ENCODE measurements at regions not wholly inside any gene's neighbourhood (a gene's known extent, or its start where the extent isn't known, plus 50 kb on each side); places are given as distances from the start of the nearest gene placed in this dataset.

DNA sequence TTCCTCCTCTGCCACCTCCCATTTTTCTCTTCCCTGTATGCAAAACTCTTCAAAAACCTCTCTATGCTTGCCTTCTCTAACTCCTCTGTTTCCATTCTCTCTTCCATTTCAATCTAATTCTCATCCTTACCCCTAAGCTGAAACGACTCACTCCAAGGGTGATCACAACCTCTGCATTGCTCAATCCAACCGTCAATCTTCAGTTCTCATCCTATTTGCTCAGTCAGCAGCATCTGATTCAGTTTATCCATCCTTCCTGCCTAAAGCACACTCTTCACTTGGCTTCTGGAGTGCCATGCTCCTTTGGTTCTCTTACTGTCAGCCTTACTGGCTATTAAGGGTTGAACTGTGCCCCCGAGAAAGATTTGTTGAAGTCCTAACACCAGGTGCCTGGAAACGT, 163.5 kb upstream of the NEBL start:
- no peak for DNase-seq (ENCODE audit: low spot score)
- no peak overlapping the region for H3K4me3 Mint-ChIP-seq (ENCODE audit: unreplicated experiment)
- peaks cover 3% of the 10 kb centered on the region for H3K36me3 Mint-ChIP-seq (ENCODE audit: low read depth)
- H3K4me1 Mint-ChIP-seq (ENCODE audit: low read depth): no peaks in the 10 kb centered on the region
- TF ChIP-seq, protein P1, sequence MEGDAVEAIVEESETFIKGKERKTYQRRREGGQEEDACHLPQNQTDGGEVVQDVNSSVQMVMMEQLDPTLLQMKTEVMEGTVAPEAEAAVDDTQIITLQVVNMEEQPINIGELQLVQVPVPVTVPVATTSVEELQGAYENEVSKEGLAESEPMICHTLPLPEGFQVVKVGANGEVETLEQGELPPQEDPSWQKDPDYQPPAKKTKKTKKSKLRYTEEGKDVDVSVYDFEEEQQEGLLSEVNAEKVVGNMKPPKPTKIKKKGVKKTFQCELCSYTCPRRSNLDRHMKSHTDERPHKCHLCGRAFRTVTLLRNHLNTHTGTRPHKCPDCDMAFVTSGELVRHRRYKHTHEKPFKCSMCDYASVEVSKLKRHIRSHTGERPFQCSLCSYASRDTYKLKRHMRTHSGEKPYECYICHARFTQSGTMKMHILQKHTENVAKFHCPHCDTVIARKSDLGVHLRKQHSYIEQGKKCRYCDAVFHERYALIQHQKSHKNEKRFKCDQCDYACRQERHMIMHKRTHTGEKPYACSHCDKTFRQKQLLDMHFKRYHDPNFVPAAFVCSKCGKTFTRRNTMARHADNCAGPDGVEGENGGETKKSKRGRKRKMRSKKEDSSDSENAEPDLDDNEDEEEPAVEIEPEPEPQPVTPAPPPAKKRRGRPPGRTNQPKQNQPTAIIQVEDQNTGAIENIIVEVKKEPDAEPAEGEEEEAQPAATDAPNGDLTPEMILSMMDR (IDR thresholded peaks at IDR 0.05): no peak
- H3K27me3 Mint-ChIP-seq (ENCODE audit: low read depth): peaks cover 15% of the 10 kb centered on the region
- peaks cover 7% of the 10 kb centered on the region for H3K9me3 Mint-ChIP-seq (ENCODE audit: low read depth)
- no peak overlapping the region for H3K27ac Mint-ChIP-seq (ENCODE audit: unreplicated experiment)

DNA sequence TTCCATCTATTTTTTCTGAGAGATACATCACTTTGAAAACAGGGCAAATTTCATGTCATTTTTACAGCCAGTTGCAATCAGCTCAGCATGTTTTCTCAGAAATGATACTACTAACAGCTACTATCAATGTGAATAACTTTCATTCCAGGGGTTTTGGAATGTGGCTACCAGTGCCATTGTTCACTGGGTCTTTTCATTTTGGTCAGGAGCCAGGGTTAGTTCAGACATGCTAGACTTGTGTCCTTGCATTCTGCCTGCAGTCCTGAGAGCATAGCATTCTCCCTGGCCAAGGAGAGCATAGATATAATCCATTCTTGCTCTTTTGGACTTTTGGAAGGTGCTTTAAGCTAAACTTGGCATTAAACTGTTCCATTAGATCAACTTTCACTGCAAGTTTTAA, 160.9 kb upstream of the NEBL start:
- no peak for DNase-seq (ENCODE audit: low spot score)
- Mint-ChIP-seq H3K9me3 (ENCODE audit: low read depth) (peaks cover 7% of the 10 kb centered on the region), H3K36me3 (ENCODE audit: low read depth) (peaks cover 3% of the 10 kb centered on the region), H3K27ac (ENCODE audit: unreplicated experiment) (no peak overlapping the region), H3K4me3 (ENCODE audit: unreplicated experiment) (no peak overlapping the region), H3K27me3 (ENCODE audit: low read depth) (peaks cover under 1% of the 10 kb centered on the region), H3K4me1 (ENCODE audit: low read depth) (no peaks in the 10 kb centered on the region)
- TF ChIP-seq, protein P1 (IDR thresholded peaks at IDR 0.05): no peak

DNA sequence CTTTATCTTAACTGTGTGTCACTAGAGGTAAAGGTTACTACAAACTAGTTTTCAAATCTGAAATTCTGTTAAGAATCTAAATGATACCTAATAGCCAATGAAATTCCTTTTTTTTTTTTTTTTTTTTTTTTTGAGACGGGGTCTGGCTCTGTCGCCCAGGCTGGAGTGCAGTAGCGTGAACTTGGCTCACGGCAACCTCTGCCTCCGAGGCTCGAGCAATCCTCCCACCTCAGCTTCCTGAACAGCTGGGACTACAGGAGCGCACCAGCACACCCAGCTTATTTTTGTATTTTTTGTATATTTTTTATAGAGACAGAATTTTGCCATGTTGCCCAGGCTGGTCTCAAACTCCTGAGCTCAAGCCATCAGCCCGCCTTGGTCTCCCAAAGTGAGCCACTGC, 160.3 kb upstream of the NEBL start:
- H3K27me3 Mint-ChIP-seq (ENCODE audit: low read depth): no peaks in the 10 kb centered on the region
- H3K4me3 Mint-ChIP-seq (ENCODE audit: unreplicated experiment): no peak overlapping the region
- peaks cover 3% of the 10 kb centered on the region for H3K36me3 Mint-ChIP-seq (ENCODE audit: low read depth)
- DNase-seq (ENCODE audit: low spot score): no peak
- no peaks in the 10 kb centered on the region for H3K4me1 Mint-ChIP-seq (ENCODE audit: low read depth)
- TF ChIP-seq, protein P1 (IDR thresholded peaks at IDR 0.05): no peak
- no peak overlapping the region for H3K27ac Mint-ChIP-seq (ENCODE audit: unreplicated experiment)
- peaks cover 7% of the 10 kb centered on the region for H3K9me3 Mint-ChIP-seq (ENCODE audit: low read depth)

DNA sequence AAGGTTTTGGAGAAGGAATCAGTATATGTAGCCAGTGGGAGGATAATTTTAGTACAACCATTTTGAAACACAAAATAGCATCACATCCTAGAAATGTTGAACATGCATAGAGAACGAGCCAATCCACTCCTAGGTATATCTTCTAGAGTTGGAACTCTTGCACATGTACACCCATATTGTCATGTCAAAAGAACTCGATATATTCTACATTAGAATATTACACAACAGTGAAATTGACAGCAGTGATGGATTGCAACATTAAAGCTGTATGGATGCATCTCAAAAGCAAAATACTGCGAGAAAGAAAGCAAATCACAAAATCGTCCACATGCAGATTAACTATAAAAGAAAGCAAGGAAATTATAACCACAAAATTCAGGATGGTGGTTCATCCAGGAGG, 159.3 kb upstream of the NEBL start:
- TF ChIP-seq, protein P1 (IDR thresholded peaks at IDR 0.05): no peak
- Mint-ChIP-seq H3K36me3 (ENCODE audit: low read depth) (peaks cover 7% of the 10 kb centered on the region), H3K4me3 (ENCODE audit: unreplicated experiment) (no peak overlapping the region), H3K27me3 (ENCODE audit: low read depth) (no peaks in the 10 kb centered on the region), H3K27ac (ENCODE audit: unreplicated experiment) (no peak overlapping the region), H3K4me1 (ENCODE audit: low read depth) (no peaks in the 10 kb centered on the region), H3K9me3 (ENCODE audit: low read depth) (peaks cover 11% of the 10 kb centered on the region)
- no peak for DNase-seq (ENCODE audit: low spot score)

DNA sequence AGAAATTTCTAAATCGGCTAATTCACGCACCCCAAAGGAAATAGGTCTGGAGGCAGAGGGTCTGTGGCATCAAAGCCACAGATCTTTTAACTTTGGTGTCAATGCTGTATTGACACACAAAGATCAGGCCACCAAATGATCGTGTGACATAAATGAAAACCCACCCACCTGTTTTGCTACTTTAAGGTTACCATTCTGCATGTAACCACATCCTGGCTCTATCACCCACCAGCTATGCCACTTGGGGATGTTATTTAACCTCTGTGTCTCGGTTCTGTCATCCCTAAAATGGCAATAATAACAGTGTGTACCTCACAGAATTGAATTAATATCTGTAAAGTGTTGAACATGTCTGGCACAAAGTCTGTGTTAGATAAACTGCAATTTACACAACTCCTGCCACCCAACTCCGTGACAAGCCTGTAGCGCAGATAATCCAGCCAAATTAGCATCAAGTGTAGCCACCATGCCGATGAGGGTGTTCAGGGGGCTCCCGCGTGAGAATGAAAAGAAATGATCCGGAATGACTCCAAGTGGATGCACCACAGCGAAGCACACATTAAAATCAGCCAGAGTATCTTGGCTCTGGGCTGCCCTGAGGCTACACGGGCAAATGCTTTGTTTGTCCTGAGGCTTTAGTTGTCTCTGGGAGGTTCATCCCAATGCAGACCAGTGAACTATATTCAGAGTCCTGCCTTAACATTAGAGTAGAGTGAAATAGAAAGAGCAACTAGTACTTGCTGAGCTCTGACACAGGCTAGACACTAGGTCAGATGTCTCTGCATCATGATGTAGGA, 158.4 kb upstream of the NEBL start:
- TF ChIP-seq, protein P1 (IDR thresholded peaks at IDR 0.05): no peak
- Mint-ChIP-seq H3K4me1 (ENCODE audit: low read depth) (no peaks in the 10 kb centered on the region), H3K27me3 (ENCODE audit: low read depth) (peaks cover under 1% of the 10 kb centered on the region), H3K4me3 (ENCODE audit: unreplicated experiment) (no peak overlapping the region), H3K9me3 (ENCODE audit: low read depth) (peaks cover 21% of the 10 kb centered on the region), H3K36me3 (ENCODE audit: low read depth) (peaks cover 13% of the 10 kb centered on the region), H3K27ac (ENCODE audit: unreplicated experiment) (no peak overlapping the region)
- DNase-seq (ENCODE audit: low spot score): no peak
